ENCODE measurements at regions not wholly inside any gene's neighbourhood (a gene's known extent, or its start where the extent isn't known, plus 50 kb on each side); places are given as distances from the start of the nearest gene placed in this dataset.

DNA sequence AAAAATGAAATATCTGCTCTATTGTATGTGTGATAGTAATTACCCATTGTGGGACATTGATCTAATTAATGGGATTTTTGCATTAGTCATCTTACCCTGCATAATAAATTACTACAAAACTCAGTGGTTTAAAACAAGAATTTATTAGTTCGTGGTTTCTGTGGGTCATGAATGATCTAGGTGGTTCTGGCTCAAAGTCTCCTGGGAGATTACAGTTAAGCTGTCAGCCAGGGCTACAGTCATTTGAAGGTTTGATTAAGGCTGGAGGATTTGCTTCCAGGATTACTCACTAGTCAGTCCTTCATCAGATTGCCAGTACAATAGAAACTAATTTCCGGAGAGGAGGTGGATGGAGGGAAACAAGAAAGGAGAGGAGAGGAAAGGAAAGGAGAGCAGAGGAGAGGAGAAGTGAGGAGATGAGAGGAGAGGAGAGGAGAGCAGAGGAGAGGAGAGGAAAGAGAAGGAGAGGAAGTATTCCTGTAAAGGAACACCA is 60.4 kb upstream of the TNFSF4 start:
- no peak for TF ChIP-seq MYC (IDR thresholded peaks at IDR 0.05; ENCODE audit: low read depth, low read length)
- TF ChIP-seq, protein P1, sequence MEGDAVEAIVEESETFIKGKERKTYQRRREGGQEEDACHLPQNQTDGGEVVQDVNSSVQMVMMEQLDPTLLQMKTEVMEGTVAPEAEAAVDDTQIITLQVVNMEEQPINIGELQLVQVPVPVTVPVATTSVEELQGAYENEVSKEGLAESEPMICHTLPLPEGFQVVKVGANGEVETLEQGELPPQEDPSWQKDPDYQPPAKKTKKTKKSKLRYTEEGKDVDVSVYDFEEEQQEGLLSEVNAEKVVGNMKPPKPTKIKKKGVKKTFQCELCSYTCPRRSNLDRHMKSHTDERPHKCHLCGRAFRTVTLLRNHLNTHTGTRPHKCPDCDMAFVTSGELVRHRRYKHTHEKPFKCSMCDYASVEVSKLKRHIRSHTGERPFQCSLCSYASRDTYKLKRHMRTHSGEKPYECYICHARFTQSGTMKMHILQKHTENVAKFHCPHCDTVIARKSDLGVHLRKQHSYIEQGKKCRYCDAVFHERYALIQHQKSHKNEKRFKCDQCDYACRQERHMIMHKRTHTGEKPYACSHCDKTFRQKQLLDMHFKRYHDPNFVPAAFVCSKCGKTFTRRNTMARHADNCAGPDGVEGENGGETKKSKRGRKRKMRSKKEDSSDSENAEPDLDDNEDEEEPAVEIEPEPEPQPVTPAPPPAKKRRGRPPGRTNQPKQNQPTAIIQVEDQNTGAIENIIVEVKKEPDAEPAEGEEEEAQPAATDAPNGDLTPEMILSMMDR (IDR thresholded peaks at IDR 0.05; ENCODE audit: low read depth, low read length) = no peak
- TF ChIP-seq, protein P2, sequence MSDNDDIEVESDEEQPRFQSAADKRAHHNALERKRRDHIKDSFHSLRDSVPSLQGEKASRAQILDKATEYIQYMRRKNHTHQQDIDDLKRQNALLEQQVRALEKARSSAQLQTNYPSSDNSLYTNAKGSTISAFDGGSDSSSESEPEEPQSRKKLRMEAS (IDR thresholded peaks at IDR 0.05; ENCODE audit: low read depth, low read length) = no peak

Data from NB4 (cell line).